ENCODE measurements at regions not wholly inside any gene's neighbourhood (a gene's known extent, or its start where the extent isn't known, plus 50 kb on each side); places are given as distances from the start of the nearest gene placed in this dataset.

GRCh38 chr3:27629366-27629765, 92.8 kb downstream of the EOMES start (continued):
- TF ChIP-seq CHD7 (IDR thresholded peaks at IDR 0.05; ENCODE audit: insufficient replicate concordance, low read length) (no peak), TCF12 (IDR thresholded peaks at IDR 0.05; ENCODE audit: low read depth, low read length) (no peak), USF2 (IDR thresholded peaks at IDR 0.05; ENCODE audit: low read length) (no peak), GTF2F1 (IDR thresholded peaks at IDR 0.05; ENCODE audit: borderline replicate concordance, low read depth, low read length) (no peak)

Data from H1 (cell line).